HG03064 (cell line): ENCODE measurements at regions not wholly inside any gene's neighbourhood (a gene's known extent, or its start where the extent isn't known, plus 50 kb on each side); places are given as distances from the start of the nearest gene placed in this dataset.
"Not testable (repeated sequence)": the region's sequence is repeated elsewhere in the genome, so short reads cannot be mapped to it uniquely, and the experiment has no call there.

Source experiments
- ATAC-seq: cut with Tn5 transposase; IDR thresholded peaks from one replicate; pipeline ENCODE4 v1.9.1; 2021; ENCODE audit warnings: low read depth; ENCODE audit not compliant: unreplicated experiment

GRCh38 chr1:146654763-146655162 is 283.4 kb upstream of the NBPF12 start:
- not testable (repeated sequence) for ATAC-seq

DNA sequence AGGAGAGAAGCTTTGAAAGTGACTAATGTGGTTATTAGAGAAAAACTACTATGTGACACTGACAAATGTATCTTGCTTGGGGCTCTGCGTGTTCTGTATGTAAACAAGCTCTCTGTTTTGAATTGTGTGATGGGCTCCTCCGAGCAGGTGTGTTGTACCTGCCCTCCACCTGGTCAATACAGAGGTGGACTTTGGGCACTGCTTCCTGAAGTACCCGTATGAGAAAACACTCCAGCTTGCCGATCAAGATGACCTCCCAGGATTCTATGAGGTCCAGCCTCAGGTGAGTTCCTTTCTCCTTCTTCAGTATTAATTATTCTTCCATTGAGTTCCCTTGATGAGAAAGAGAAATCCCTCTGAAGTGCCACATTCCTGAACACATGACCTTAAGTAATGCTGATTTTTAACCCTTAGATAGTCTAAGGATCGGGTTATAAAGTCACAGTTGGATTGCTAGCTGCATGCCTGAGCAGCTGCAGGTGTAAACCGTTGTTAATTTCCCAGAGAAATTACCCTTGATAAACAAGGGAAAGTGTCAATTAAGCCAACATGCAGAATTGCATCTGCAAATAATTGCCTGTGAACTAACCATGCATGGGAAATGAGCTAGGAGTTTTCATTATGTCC is 292.0 kb upstream of the NBPF12 start:
- not testable (repeated sequence) for ATAC-seq

GRCh38 chr1:146641534-146641933 is 296.6 kb upstream of the NBPF12 start:
- not testable (repeated sequence) for ATAC-seq

- not testable (repeated sequence) for ATAC-seq
These were observed 297.5 kb upstream of the NBPF12 start for GRCh38 chr1:146640671-146641070.

DNA sequence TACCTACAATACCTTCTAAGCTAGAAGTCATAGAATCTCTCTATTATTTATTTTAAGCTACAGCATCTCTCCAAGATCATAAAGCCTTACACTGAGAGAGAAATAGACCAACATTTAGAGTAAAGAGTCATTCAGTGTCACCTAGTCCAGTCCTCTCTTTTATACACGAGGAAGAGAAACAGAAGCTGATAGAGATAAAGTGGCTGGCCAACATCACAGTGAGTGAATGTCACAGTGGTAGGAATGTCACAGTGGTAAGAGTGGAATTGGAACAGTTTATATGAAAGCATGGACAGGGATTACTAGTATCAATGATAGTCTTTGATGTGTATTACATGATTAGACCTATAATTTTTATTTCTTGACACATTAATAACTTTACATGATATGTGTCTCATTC is 307.8 kb upstream of the NBPF12 start:
- not testable (repeated sequence) for ATAC-seq

- not testable (repeated sequence) for ATAC-seq
These were observed 319.5 kb upstream of the NBPF12 start for GRCh38 chr1:146618582-146618981.

- not testable (repeated sequence) for ATAC-seq
These were observed 333.4 kb upstream of the NBPF12 start for GRCh38 chr1:146604681-146605080.

- ATAC-seq: not testable (repeated sequence)
These were observed 337.3 kb upstream of the NBPF12 start for GRCh38 chr1:146600720-146601307.

DNA sequence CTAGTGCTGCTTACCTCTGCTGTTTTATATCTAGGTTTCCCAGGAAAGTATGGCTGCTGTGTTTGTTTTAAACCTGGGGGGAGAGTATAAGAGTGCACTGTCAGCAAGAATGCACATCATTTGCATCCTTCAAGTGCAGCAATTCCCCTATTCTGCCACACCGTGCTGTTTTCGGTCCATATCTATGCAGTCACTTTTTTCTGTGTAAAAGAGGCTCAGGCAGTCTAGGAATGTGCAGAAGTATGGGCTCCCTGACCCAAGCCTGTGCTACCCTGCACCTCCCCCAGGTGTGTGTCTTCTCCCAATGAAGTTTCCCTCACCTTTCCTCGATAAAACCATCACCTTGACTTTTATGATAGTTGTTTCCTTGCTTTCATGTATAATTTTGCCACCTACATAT is 338.2 kb upstream of the NBPF12 start:
- ATAC-seq: not testable (repeated sequence)

DNA sequence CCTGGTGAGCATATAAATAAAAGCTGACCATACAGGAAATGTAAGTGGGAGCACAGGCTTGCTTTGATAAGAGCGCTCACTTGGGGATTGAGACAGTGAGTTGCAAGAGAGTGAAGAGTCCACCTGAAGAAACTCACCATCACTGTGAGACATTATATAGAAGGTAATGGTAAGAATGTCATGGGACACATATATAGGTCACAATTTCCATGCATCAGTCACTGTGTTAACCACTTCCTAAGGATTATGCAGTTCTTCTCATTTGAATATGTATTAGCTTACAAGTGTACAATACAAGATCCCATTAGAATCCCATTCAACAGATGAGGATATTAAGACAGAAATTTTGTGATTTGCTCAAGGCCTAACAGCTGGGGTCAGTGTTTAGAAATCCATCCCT is 352.4 kb upstream of the NOTCH2NLA start:
- not testable (repeated sequence) for ATAC-seq

- not testable (repeated sequence) for ATAC-seq
These were observed 338.7 kb upstream of the NOTCH2NLA start for GRCh38 chr1:146567541-146567940.

GRCh38 chr1:146558032-146558431 is 329.2 kb upstream of the NOTCH2NLA start:
- ATAC-seq: not testable (repeated sequence)

DNA sequence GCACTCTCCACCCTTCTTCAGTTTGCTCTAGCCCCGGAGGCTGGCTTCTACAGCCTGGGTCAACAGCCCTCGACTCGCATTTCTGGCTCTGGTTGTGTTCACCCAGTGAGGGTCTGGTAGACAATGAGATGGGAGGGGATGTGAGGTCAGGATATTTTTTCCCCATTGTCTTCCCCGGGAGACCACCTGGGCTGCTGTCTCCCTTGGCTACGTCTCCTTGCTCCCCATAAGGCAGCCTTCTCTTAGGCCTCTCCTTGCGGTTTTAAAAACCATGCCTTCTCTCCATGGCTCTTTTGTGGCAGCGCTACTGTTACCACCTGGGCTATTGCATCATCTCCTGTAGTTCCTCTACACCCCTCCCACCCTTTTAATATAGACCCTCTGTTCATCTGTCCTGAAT is 327.6 kb upstream of the NOTCH2NLA start:
- not testable (repeated sequence) for ATAC-seq

- not testable (repeated sequence) for ATAC-seq
These were observed 323.6 kb upstream of the NOTCH2NLA start for GRCh38 chr1:146552414-146552813.

GRCh38 chr1:146548684-146549083 is 319.9 kb upstream of the NOTCH2NLA start:
- not testable (repeated sequence) for ATAC-seq

GRCh38 chr1:146546189-146546588 is 317.4 kb upstream of the NOTCH2NLA start:
- ATAC-seq: not testable (repeated sequence)

DNA sequence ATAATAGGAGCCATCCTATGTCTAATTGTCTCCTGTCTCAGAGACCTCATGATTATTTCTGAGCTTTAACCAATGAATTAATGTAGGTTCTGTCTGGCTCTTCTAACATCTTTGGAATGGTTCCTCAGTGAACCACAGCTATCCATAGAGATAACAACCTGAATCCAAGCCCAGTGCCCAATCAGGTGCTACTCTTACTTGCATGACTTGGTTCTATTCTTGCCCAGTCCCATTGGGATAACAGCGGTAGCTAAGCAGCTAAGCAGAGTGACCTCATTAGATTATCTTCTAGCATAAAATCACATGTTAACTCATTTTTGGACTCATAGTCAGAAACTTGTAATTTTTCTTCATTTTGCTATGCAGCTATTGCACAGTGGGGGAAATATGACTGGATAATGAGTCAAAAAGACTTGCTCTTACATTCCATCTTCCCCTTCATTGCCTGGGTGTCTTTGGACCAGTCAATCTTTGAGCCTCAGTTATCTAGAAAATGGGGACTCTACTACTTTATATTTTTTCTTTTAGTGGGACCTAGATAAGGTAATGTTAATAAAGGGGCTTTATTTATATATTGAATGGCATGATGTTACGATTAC is 309.1 kb upstream of the NOTCH2NLA start:
- not testable (repeated sequence) for ATAC-seq

GRCh38 chr1:146536028-146536427 is 307.2 kb upstream of the NOTCH2NLA start:
- ATAC-seq: not testable (repeated sequence)

DNA sequence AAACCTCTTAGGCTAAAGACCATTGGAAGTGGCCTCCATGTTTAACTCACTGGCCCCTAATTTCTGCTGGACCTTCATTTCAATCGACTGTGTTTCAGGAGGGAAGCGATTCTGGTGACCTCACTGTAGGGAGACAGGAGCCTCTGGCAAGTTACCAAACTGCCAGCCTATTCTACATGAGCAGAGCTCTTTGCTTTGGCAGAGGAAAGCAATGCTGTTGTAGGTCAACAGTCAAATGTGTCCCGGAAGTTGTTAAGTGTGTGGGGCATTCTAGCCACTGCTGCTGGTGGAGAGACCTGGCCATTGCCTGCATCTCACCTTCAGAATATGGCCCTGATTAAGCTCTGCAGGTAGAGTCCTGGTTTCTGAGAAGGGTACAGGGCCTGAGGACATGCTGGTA is 306.8 kb upstream of the NOTCH2NLA start:
- ATAC-seq: not testable (repeated sequence)

DNA sequence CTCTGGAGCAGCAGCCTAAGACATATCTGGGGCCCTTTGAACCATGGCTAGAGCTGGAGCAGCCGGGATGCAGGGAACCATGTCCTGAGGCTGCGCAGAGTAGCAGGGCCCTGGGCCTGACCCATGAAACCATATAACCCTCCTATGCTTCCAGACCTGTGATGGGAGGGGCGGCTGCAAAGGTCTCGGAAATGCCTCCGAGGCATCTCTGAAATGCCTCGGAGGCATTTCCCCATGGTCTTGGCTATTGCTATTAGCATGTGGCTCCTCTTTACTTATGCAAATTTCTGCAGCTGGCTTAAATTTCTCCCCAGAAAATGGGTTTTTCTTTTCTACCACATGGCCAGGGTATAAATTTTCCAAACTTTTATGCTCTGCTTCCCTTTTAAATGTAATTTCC is 302.1 kb upstream of the NOTCH2NLA start:
- ATAC-seq: not testable (repeated sequence)

DNA sequence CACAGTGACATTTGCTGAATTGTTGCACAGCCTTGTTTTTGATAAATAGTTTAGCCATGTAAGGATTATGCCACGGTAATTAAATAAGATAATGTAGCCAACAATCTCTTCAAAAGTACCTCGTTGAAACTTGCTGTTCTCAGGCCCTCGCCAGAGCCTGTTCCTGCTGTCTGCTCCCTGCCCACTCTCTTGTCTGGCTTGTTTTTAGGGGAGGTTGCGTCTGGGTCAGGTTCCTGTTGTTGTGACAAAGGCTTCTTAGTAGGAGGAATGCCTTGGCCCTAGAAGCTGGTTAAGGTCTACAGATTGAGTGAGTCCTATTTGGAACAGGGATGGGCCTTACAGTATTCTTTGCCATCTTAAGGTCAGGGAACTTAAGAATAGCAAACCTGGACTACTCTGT is 294.0 kb upstream of the NOTCH2NLA start:
- not testable (repeated sequence) for ATAC-seq

DNA sequence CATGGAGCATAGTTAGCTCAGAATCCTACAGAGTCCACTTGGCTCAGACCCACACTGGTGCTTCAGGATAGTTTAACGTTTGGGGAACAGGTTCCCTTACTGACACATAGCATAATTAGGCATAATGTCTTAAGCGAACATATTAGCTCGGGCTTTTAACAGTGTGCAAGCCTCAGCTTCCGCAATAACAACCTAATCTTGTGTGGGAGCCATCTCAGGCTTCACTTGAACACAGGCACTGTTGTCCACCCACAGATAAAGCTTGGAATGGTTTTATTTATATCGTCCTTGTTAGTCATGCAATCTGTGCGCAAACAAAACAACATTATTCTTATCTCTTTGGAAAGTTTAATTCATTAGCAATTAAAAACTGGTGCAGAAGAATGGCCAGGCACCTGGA is 293.5 kb upstream of the NOTCH2NLA start:
- not testable (repeated sequence) for ATAC-seq
